HG03520 (cell line): ENCODE measurements at regions not wholly inside any gene's neighbourhood (a gene's known extent, or its start where the extent isn't known, plus 50 kb on each side); places are given as distances from the start of the nearest gene placed in this dataset.

Experiments used
- ATAC-seq: cut with Tn5 transposase; IDR thresholded peaks from one replicate; pipeline ENCODE4 v1.9.1; 2021; ENCODE audit warnings: mild to moderate bottlenecking, moderate library complexity; ENCODE audit not compliant: unreplicated experiment

DNA sequence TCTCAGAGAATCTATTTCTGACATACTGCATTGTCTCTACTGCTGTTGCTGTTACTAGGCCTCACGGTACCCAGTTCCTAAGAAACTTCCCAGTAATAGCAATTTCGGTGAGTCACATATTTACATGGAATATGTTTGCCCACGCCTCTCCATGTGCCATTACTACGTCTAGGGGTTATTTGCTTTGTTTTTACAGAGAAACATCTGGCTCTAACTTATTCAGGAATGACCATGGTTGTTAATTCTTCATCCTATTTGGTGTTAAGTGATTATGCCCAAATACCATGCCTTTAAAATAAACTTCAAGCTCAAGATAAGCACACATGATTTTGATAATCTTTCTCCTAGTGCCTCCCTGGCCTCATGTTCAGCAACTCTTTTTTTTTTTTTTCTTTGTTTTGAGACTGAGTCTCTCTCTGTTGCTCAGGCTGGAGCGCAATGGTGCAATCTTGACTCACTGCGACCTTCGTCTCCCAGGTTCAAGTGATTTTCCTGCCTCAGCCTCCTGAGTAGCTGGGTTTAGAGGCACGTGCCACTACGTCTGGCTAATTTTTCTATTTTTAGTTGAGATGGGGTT lies 101.0 kb upstream of the HS3ST1 start:
- no peak for ATAC-seq

GRCh38 chr4:11525085-11525484 lies 96.4 kb upstream of the HS3ST1 start:
- ATAC-seq, result no peak

DNA sequence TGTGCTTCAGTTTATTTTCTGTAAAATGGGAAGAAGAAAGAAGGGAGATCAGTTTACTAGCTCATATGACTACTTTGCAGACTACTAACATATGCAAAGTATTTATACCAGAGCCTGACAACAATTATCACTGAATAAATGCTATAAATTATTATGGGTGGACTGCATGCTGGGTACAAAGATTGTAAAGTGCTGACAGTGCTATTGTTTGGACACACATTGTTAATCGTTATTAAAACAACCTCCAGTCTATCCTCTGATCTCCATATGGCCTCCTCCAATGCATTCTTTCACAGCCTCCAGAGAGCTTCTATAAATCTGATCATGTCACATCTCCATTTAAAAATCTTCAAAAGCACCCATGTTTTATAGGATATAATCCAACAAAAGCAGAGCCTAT lies 90.1 kb upstream of the HS3ST1 start:
- no peak for ATAC-seq

GRCh38 chr4:11514779-11515419 lies 86.2 kb upstream of the HS3ST1 start:
- no peak for ATAC-seq

- ATAC-seq, result no peak
These were observed 85.3 kb upstream of the HS3ST1 start for GRCh38 chr4:11514003-11514402.

DNA sequence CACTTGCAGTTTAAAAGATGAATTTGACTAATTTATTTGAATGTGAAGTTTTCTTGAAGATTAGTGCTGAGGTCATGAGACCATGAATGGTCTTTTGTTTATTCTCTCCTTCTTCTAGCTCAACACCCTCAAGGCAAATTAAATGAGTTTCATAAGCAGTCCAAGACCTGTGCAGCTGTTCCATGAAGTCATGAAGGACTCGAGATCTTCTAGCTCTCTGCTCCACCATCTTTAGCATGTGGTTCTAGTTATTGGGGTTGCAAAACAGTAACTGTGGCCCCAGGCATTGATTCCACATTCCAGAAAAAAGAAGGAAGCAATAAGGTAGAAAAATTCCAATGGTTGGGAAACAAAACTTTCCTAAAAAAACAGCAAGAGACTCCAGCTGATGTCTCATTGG lies 84.2 kb upstream of the HS3ST1 start:
- ATAC-seq, result no peak

DNA sequence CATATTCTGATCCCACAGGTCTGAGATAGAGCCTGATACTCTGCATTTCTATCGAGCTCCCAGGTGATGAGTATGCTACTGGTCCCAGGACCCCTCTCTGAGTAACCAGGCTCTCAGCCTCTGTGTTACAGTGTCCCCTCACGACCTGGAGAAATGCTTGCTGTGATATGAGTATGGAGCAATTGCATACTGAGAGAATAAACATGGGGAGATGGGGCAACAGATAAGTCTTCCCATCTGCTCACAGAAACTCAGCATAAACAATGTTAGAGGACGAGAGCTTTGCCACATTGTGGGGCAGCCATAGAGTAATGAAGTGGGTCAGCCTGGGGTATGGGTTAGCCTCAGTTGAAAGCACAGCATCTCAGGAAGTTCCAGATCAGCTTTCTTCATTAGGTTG lies 82.6 kb upstream of the HS3ST1 start:
- no peak for ATAC-seq

DNA sequence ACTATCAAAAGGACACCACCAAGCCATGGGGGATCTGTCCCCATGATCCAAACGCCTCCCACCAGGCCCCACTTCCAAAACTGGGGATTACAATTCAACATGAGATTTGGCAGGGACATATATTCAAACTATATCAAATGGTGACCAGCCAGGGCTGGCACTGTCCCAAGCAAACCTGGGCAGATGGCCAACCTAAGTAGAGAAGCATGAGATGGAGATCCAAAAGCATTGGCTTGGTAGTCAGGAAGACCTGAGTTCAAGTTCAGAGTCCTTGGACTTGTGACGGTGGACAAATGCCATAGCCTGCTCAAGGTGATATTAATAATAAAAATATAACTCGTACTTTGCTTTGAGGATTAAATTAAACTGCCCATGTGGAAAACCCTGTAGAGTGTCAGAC lies 79.2 kb upstream of the HS3ST1 start:
- ATAC-seq, result no peak

DNA sequence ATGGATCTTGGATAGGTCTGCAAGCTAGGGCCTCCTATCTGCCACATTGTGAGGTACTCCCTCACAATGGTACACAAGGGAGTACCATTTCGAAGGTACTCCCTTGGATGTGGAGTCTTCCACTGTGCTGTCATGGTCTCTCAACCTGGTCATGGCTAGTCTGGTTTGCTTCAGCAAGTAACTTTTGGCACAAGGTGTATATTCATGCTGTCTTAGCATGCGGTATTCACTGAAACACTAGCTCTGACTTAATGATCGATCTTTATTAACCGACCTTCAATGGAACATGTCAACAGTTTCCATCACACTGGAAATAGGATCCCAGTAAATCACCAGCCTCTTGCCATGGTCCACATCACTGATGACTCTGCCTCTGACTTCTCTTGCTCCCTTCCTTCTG lies 77.5 kb upstream of the HS3ST1 start:
- no peak for ATAC-seq

DNA sequence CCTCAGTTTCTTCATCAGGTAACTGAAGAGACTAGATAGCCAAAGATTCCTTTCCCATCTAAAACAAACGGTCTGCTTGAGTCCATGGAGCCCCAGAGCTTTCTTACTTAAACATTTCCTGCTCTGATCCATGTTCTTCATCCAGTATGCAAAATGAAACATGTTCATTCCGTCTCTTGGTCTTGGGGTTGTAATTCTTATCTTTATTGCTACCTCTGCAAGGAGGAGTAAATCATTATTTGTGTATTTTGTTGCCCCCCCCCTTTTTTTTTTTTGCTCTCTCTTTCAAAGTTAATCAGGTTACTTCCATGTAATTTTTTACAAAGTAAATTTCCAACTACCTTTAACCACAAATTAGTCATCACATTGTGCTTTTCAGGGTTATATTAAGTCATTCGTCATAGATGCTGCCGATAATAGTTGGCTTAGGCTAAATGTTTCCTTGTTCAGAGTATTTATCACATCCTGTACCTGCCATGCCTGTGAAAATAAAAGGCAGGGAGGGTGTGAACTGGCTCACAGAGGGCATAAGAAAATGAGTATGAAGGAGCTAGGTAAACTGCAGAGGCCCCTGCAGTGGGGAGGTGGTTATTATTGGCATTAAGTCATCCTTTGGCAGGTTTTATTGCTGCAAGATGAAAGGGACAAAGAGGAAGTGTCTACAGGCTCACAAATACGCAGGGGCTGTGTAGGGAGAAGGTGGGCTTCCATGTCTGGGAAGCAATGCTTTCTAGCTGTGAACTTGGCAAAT lies 76.7 kb upstream of the HS3ST1 start:
- ATAC-seq, result no peak

- no peak for ATAC-seq
These were observed 74.5 kb upstream of the HS3ST1 start for GRCh38 chr4:11503166-11503565.

- ATAC-seq, result no peak
These were observed 69.3 kb upstream of the HS3ST1 start for GRCh38 chr4:11497972-11498371.

DNA sequence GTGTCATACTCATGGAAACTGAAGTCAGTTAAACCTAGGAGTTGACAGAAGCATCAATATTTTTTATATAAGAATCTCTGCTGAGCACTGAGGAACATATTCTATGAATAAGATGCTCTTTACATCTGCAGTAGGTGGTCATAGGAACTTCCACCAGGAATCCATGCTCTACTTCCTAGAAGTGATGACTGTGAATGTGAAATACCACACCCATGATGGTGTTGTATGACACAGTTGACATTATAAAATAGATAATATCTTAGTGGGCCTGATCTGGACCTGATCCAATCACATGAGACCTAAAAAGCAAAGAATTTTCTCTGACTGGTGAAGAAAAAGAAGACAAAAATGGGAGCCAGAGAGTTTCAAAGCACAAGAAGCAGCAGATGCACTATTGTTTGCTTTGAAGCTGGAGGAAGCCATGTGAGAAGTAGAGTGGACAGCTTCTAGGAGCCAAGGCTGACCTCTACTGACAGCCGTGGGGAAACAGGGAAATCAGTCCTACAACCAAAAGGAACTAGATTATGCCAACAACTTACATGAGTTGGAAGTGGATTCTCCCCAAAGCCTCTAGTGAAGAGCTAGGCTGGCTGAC lies 68.6 kb upstream of the HS3ST1 start:
- no peak for ATAC-seq

DNA sequence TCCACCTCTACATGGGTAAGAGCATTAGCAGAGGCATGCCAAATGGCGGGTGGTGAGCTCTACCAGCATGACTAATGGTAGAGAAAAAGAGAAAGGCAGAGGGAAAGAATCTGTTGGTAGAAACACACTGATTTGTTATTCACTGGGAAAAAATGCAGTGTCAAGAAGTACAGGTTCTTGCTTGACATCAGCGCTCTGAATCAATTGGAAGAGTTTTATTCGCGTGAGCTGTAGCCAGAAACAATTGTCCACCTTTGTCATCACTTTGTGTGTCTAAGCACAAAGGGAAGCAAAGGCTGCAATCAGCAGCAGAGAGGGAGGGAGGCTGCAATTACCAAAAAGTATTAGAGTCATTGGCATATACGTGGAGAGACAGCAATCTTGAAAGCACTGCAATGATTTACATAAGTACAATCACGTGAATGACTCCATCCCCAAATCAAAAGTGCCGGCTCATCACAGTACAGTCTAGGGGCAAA lies 67.7 kb upstream of the HS3ST1 start:
- ATAC-seq, result no peak

- no peak for ATAC-seq
These were observed 67.1 kb upstream of the HS3ST1 start for GRCh38 chr4:11495818-11496217.

DNA sequence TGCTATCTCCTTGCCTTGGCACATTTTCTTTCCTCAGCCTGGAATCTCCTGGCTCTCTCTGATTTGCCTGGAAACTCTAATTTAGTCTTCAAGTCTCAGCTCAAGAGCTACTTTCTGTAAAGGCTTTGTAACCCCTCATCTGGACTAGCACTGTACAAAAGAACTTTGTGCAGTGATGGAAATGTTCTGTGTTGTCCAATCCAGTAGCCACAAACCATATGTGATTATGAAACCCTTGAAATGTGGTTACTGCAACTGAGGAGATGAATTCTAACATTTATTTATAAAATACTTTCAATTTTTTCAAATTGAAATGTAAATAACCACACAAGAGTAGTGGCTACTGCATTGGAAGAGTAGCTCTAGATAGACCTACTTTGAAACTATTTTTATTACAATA lies 66.6 kb upstream of the HS3ST1 start:
- no peak for ATAC-seq

- no peak for ATAC-seq
These were observed 65.5 kb upstream of the HS3ST1 start for GRCh38 chr4:11494232-11494631.

- ATAC-seq, result peak; percentile 81
These were observed 60.9 kb upstream of the HS3ST1 start for GRCh38 chr4:11489453-11490083.

GRCh38 chr4:11488657-11489452 lies 60.2 kb upstream of the HS3ST1 start:
- no peak for ATAC-seq

- ATAC-seq, result no peak
These were observed 59.3 kb upstream of the HS3ST1 start for GRCh38 chr4:11487868-11488544.
